GM21526 (cell line): ENCODE measurements at regions not wholly inside any gene's neighbourhood (a gene's known extent, or its start where the extent isn't known, plus 50 kb on each side); places are given as distances from the start of the nearest gene placed in this dataset.
"Not testable (repeated sequence)": the region's sequence is repeated elsewhere in the genome, so short reads cannot be mapped to it uniquely, and the experiment has no call there.

Source experiments
- ATAC-seq: cut with Tn5 transposase; IDR thresholded peaks from one replicate; pipeline ENCODE4 v1.9.1; 2021; ENCODE audit warnings: moderate library complexity; ENCODE audit not compliant: unreplicated experiment, low FRiP score

- ATAC-seq, result no peak
Measured at GRCh38 chr13:65965501-65965900, 1264.6 kb downstream of the PCDH9 start.

GRCh38 chr13:65964672-65965071, 1265.5 kb downstream of the PCDH9 start:
- no peak for ATAC-seq

DNA sequence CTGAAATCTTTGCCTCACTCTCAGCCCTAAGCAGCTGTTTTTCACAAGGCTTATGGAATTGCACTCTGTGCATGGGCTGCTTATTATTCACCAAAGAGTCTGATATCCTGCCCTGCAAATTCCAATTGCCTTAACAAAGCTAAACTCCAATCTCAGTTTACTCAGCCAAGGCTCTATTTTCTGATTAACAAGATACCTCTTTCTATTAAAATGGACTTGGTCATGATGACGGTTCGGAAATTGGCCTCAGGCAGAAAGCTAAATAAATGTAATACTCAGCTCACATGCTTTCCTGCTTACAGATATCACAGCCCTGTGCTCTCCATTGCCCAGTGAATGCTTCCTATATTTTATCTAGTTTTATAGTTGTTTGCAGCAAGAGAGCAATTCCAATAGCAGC, 1270.8 kb downstream of the PCDH9 start:
- no peak for ATAC-seq

DNA sequence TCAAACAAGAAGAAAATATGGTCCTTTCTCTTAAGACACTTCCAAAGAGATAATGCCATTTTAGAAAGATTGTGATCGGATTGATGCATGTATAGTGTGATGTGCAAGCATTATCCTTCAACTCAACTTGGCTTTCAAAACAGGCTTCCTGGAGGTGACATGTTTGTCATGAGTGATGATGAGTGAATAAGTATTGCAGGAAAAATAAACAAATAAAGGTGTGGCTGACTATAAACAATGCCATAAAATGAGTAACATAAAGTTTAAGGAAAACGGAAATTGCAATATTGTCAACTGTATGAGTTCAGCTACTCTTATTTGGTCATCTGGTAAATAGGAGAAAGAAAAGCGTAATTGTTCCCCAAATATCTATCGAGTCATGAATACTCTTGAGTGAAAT, 1283.7 kb downstream of the PCDH9 start:
- no peak for ATAC-seq

DNA sequence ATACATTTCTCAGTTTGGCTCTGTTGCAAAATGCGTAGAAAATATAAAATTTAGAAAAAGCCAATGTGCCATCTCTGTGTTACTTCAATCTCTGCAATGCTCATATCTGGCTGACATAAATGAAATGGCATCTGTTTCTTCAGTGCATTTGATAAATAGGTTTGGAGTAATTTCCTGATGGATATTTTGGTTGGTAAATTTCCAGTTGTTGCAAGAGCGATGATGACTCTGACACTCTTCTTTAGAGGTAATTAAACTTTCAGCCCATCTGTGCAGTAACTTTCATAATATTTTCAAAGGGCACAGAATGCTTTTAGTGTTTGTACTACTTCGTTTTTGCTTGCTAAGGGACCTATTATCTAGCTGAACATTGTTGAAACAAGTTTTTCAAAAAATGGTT, 1286.4 kb downstream of the PCDH9 start:
- ATAC-seq, result no peak

GRCh38 chr13:65943024-65943423, 1287.1 kb downstream of the PCDH9 start:
- ATAC-seq, result no peak

DNA sequence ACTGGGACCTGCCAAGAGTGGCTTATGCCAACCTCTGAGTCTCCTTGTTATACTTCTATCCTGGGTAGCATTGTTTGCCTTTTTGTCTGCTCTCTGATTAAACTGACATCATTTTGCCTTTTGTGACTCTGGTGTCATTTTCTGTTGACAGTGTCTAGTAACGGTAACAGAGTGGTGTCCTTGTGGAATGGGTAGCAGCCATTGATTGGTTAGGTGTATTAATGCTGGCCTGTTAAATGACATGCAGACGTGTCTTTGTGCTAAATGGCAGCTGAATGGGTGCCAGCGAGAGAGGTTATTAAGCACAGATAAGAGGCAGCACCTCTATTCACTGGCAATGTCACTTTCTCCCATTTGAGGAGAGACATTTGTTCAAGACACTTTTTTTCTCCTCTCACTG, 1289.4 kb downstream of the PCDH9 start:
- ATAC-seq, result no peak

- no peak for ATAC-seq
Measured at GRCh38 chr13:65937251-65937650, 1292.9 kb downstream of the PCDH9 start.

- ATAC-seq, result no peak
Measured at GRCh38 chr13:65936249-65936648, 1293.9 kb downstream of the PCDH9 start.

DNA sequence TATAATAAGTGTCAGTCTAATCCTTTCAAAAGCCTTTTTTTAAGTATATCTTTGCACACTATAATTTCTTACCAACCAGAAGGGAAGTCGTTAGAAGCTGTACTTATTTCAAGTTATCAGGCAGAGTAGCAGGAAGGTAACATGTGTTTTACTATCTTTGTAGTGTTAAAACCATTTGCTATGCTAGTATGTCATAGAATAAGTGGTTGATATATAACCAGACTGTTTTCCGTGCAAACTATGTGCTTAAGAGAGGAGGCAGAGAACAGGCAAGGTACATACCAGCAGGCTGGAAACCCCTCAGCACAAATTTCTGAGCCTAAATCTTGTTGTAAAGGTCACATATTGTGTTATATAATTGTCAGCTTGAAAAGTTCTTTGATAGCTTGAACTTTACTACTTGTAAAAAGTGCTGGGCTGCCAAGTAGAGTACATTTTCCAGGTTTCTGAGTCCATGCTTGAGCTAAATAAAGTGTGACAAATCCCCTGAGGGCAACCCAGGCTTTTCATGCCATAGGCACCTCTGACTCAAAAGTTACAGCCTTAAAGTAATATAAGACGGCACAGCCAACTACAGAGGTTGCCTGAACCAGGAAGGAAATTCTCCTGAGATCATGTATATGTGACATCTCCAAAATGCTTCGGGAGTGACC, 1297.4 kb downstream of the PCDH9 start:
- no peak for ATAC-seq

- no peak for ATAC-seq
Measured at GRCh38 chr13:65932013-65932412, 1298.1 kb downstream of the PCDH9 start.

DNA sequence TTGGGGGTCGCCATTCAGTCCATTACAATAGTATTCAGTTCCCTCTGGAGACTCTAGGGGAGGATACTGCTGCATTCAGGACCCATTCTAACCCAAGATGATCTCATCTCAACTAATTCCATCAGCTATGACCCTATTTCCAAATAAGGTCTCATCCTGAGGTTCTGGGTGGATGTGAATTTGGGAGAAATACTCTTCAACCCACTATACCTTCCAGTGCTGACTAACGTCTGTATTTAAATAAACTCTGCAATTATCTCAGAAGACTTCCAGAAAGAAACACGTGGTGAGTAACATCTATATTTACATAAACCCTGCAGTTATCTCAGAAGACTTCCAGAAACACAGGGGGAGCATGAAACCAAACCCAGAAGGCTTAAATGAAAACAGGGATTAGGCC, 1300.7 kb downstream of the PCDH9 start:
- no peak for ATAC-seq

DNA sequence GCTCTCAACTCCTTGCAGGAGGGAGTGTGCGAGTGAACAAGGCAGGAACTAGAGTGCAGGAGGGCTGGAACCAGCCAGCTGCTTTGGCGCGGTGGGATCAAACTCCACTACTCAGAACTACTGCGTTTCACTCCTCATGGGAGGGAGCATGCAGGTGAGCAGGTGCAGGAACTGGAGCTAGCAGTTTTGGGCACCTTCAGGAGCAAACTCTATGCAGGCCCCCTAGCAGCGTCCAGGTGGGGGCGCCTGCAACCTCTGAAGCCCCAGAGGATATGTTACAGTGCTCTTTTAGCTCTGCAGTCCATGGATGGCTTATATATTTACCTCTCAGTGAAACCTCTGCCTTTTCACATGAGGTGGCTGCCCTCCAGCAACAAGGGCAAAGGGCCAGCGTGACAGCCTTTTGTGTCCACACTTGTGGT, 1303.4 kb downstream of the PCDH9 start:
- no peak for ATAC-seq

- ATAC-seq, result not testable (repeated sequence)
Measured at GRCh38 chr13:65922846-65923245, 1307.3 kb downstream of the PCDH9 start.

DNA sequence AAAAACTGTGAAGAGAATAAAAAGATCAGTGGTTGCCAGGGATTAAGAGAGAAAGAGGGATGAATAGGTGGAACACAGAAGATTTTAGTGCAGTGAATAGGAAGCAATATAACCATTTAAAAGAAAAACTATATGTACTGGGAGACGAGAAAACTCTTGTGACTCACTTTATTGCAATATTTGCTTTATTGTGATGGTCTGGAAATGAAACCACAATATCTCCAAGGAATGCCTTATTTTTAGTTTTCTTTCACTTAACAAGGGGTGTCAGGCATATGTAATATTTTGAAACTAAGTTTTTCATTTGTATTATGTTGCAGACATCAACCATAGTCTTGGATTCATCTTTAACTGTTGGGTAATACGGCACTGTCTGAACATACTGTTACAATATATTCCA, 1308.2 kb downstream of the PCDH9 start:
- no peak for ATAC-seq

GRCh38 chr13:65917731-65918130, 1312.4 kb downstream of the PCDH9 start:
- ATAC-seq, result no peak

DNA sequence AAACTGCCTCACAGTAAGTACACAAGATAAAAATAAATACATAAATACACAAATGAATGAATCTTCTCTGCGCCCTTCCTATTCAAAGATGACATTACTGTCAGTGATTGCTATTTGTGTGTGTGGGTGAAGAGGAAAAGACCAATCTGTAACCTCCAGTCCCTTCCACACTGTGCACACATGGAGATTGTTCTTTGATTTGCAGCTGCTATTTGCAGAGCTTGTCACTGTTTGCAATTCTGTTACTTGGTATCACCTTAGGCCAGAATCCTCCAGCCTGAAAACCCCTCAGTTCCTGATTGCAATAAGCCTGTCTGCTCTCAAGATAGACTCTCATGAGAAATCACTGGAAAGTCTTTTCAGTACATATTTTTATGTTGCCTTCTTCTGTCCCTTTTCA, 1314.9 kb downstream of the PCDH9 start:
- ATAC-seq, result no peak

DNA sequence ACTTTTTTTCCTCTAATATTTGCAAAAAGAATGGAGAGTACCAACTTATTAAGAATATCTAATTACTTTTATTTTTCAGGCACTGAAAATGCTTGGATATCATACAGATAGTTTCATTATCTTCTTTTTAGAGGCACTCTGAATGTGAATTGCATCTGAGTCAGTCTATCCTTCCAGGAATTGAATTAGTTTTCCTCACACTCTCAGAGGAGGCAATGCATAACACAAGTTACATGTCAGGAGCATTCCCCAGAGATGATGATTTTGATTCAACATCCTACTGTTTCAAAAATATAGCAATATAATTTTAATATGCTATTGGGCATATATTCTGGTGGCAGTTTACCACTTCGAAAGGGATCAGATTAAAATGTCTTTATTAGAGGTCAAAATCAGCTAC, 1315.4 kb downstream of the PCDH9 start:
- ATAC-seq, result no peak

- ATAC-seq, result no peak
Measured at GRCh38 chr13:65913173-65913572, 1317.0 kb downstream of the PCDH9 start.

- no peak for ATAC-seq
Measured at GRCh38 chr13:65912516-65912915, 1317.6 kb downstream of the PCDH9 start.

DNA sequence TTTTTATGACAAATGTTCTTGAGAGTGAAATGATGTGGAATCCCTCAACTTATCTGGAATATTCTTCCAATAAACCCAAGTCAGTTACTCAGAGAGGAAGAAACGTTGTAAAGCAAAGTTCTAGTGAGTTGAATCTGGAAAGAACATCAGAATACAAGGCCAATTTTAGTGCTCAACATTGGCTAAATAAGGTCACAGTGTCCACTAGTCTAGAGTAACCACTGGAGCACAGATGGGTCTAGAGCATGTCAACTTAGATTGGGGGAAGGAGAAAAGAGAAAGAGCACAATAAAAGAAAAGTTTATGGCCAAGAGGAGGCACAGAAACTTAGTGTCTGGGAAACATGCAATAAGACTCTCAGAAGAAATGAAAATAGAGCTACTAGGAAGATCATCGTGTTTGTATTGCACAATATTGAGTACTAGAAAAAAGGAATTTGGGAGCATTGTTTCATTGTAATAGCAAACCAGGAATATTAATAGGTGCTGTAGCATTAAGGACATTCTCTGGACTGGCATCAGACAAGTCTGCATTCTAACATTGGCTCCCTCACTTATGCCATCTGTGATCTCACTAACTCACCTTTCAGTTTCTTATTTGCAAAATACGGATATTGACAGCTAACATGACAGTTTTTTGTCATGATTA, 1318.5 kb downstream of the PCDH9 start:
- no peak for ATAC-seq

- no peak for ATAC-seq
Measured at GRCh38 chr13:65909501-65909900, 1320.6 kb downstream of the PCDH9 start.
